GM10266 (cell line): ENCODE measurements at regions not wholly inside any gene's neighbourhood (a gene's known extent, or its start where the extent isn't known, plus 50 kb on each side); places are given as distances from the start of the nearest gene placed in this dataset.

ENCODE experiments used
- DNase-seq: peaks from one replicate; pipeline ENCODE4 v3.0.0; 2012; ENCODE audit errors: extremely low spot score
- CTCF ChIP-seq: IDR thresholded peaks from 2 replicates; pipeline ENCODE4 v1.5.1; 2012; ENCODE audit warnings: mild to moderate bottlenecking, low read depth; ENCODE audit not compliant: control insufficient read depth, insufficient read depth; ENCODE audit errors: missing control alignments

- TF ChIP-seq CTCF, result no peak
- DNase-seq, result no peak
Observed at GRCh38 chr17:13442361-13442760, 159.4 kb downstream of the HS3ST3A1 start.

- no peak for TF ChIP-seq CTCF
- no peak for DNase-seq
Observed at GRCh38 chr17:13441873-13442272, 159.9 kb downstream of the HS3ST3A1 start.

- no peak for TF ChIP-seq CTCF
- DNase-seq, result no peak
Observed at GRCh38 chr17:13437966-13438779, 163.6 kb downstream of the HS3ST3A1 start.

- no peak for DNase-seq
- no peak for TF ChIP-seq CTCF
Observed at GRCh38 chr17:13435230-13435629, 166.5 kb downstream of the HS3ST3A1 start.

- no peak for DNase-seq
Observed at GRCh38 chr17:13429201-13429600, 172.5 kb downstream of the HS3ST3A1 start.

GRCh38 chr17:13428611-13429042 lies 173.1 kb downstream of the HS3ST3A1 start:
- no peak for TF ChIP-seq CTCF
- DNase-seq, result no peak

More at GRCh38 chr17:13429201-13429600, 172.5 kb downstream of the HS3ST3A1 start:
- no peak for TF ChIP-seq CTCF

GRCh38 chr17:13426991-13427390 lies 174.7 kb downstream of the HS3ST3A1 start:
- no peak for TF ChIP-seq CTCF
- no peak for DNase-seq
